ENCODE measurements at regions not wholly inside any gene's neighbourhood (a gene's known extent, or its start where the extent isn't known, plus 50 kb on each side); places are given as distances from the start of the nearest gene placed in this dataset.
A peak's percentile ranks its signal among the peaks of the same experiment; 100 is the strongest.

DNA sequence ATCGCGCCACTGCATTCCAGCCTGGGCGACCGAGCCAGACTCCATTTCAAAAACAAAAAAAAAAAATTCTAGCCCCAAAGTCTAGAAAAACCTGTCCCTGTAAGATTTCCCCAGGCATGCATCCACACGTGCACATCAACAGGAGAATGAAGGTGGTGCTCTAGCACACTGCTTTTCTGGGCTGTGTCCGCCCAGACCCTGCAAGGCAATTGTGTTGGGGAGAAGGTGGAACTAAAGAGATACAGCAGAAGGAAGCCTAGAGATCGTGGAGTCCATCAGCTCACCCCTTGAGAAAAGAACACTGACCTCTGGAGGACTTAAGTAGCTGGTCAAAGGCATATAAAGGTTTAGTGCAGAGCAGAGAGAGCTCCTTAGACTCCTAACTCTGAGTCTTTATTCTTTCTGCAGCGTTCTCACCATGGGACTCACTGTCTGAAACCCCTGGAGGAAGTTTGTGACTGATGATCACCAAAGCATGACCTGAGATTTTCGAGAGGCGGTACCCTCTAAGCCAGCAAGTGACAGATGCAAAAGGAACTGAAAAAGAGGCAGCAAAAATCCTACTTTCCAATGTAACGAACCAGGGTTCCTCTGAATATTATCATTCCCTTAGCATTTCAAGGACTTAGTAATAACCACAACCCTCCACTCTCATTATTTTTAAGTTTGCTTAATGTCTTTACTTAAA is 179.8 kb downstream of the MEX3B start:
- no peak overlapping the region for H3K4ac ChIP-seq (ENCODE audit: low read depth, low read length)
- H3K23me2 ChIP-seq (ENCODE audit: insufficient read length, low read depth, low read length, poor library complexity, severe bottlenecking): no peaks in the 10 kb centered on the region
- H3K9ac ChIP-seq (ENCODE audit: extremely low read depth, insufficient read length, low read length): no peak overlapping the region
- H2AFZ ChIP-seq (ENCODE audit: low read length): no peak overlapping the region
- no peak overlapping the region for H3K27ac ChIP-seq (ENCODE audit: insufficient read length, low read depth, low read length)
- no peak for DNase-seq
- Mint-ChIP-seq H3K9me3 (no peaks in the 10 kb centered on the region; a peak in 1 of 5 replicates), H3K27me3 (ENCODE audit: low read depth) (no peaks in the 10 kb centered on the region; the same call in 1 of the 2 replicates), H3K27ac (no peak overlapping the region), H3K4me3 (no peak overlapping the region), H3K36me3 (ENCODE audit: insufficient read depth in 1 of 3, low read depth in 3 of 3) (peaks cover 0 to 25% (median 14%) of the 10 kb centered on the region in 3 experiments; a peak in 6 of 7 replicates), H3K4me1 (peaks cover 12 to 17% of the 10 kb centered on the region in 2 experiments)
- no CpG with 5 or more reads among the region's 11 CpGs for WGBS (ENCODE audit: extremely low coverage, insufficient read length, low lambda C conversion rate)
- TF ChIP-seq, protein P1, sequence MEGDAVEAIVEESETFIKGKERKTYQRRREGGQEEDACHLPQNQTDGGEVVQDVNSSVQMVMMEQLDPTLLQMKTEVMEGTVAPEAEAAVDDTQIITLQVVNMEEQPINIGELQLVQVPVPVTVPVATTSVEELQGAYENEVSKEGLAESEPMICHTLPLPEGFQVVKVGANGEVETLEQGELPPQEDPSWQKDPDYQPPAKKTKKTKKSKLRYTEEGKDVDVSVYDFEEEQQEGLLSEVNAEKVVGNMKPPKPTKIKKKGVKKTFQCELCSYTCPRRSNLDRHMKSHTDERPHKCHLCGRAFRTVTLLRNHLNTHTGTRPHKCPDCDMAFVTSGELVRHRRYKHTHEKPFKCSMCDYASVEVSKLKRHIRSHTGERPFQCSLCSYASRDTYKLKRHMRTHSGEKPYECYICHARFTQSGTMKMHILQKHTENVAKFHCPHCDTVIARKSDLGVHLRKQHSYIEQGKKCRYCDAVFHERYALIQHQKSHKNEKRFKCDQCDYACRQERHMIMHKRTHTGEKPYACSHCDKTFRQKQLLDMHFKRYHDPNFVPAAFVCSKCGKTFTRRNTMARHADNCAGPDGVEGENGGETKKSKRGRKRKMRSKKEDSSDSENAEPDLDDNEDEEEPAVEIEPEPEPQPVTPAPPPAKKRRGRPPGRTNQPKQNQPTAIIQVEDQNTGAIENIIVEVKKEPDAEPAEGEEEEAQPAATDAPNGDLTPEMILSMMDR (conservative IDR thresholded peaks at IDR 0.05): no peak
- no peak overlapping the region for H2BK15ac ChIP-seq (ENCODE audit: low read depth, low read length)
- H3K18ac ChIP-seq (ENCODE audit: insufficient read length, low read depth, low read length): no peak overlapping the region
- H2AK5ac ChIP-seq (ENCODE audit: insufficient read length, low read length): no peak overlapping the region
- no peaks in the 10 kb centered on the region for H4K20me1 ChIP-seq (ENCODE audit: control insufficient read depth, insufficient read depth, insufficient read length)
- H3K27me3 ChIP-seq (ENCODE audit: insufficient read depth, low read length): no peaks in the 10 kb centered on the region
- H3K14ac ChIP-seq (ENCODE audit: insufficient read depth, low read length): no peak overlapping the region
- no peaks in the 10 kb centered on the region for H3K9me3 ChIP-seq (ENCODE audit: control insufficient read depth, low read depth, low read length)
- H3K4me2 ChIP-seq (ENCODE audit: insufficient read depth, insufficient read length, low read length): no peak overlapping the region
- no peaks in the 10 kb centered on the region; the same call in 1 of the 2 replicates for H3K79me2 ChIP-seq (ENCODE audit: insufficient read depth, low read length)
- H3K56ac ChIP-seq (ENCODE audit: insufficient read length, low read depth, low read length): no peak overlapping the region
- H2BK5ac ChIP-seq (ENCODE audit: insufficient read length, low read length): no peak overlapping the region
- no peak overlapping the region for H2BK120ac ChIP-seq (ENCODE audit: low read depth, low read length, poor library complexity, severe bottlenecking)
- H3K4me1 ChIP-seq (ENCODE audit: insufficient read depth, low read length): no peaks in the 10 kb centered on the region
- H3K79me1 ChIP-seq (ENCODE audit: insufficient read depth, low read depth, low read length, poor library complexity, severe bottlenecking): no peaks in the 10 kb centered on the region
- H2BK12ac ChIP-seq (ENCODE audit: insufficient read length, low read depth, low read length): no peak overlapping the region
- H3K23ac ChIP-seq (ENCODE audit: insufficient read length, low read depth, low read length): no peak overlapping the region
- no peak overlapping the region for H4K8ac ChIP-seq (replicated peaks; ENCODE audit: insufficient read length, low read depth, low read length)
- H4K91ac ChIP-seq (ENCODE audit: insufficient read length, low read depth, low read length): no peak overlapping the region
- H4K5ac ChIP-seq (ENCODE audit: insufficient read length, low read depth, low read length): no peak overlapping the region
- H3T11ph ChIP-seq (ENCODE audit: low read length): no peak overlapping the region
- peak overlapping the region; percentile 33 for H2BK20ac ChIP-seq (ENCODE audit: low read depth, low read length, poor library complexity, severe bottlenecking)

All from H9 (cell line).